ENCODE measurements at regions not wholly inside any gene's neighbourhood (a gene's known extent, or its start where the extent isn't known, plus 50 kb on each side); places are given as distances from the start of the nearest gene placed in this dataset.

- no peaks in the 10 kb centered on the region for H3K36me3 ChIP-seq (ENCODE audit: control insufficient read depth, insufficient read depth, low read length)
- no peak for TF ChIP-seq CTCF (IDR thresholded peaks at IDR 0.05; ENCODE audit: insufficient read depth, low read length, severe bottlenecking)
- no peak for FAIRE-seq
- no peak overlapping the region for H3K4me3 ChIP-seq (ENCODE audit: low read depth, low read length)
- DNase-seq (ENCODE audit: low read depth), result no peak
- H3K27me3 ChIP-seq (ENCODE audit: control insufficient read depth, insufficient read depth, low read length), result no peaks in the 10 kb centered on the region
Observed at GRCh38 chr17:15133826-15134225, 131.3 kb downstream of the PMP22 start.

GRCh38 chr17:15133143-15133542, 132.0 kb downstream of the PMP22 start:
- DNase-seq (ENCODE audit: low read depth), result no peak
- Histone ChIP-seq H3K36me3 (ENCODE audit: control insufficient read depth, insufficient read depth, low read length) (no peaks in the 10 kb centered on the region), H3K4me3 (ENCODE audit: low read depth, low read length) (no peak overlapping the region), H3K27me3 (ENCODE audit: control insufficient read depth, insufficient read depth, low read length) (no peaks in the 10 kb centered on the region)
- no peak for TF ChIP-seq CTCF (IDR thresholded peaks at IDR 0.05; ENCODE audit: insufficient read depth, low read length, severe bottlenecking)
- no peak for FAIRE-seq

- Histone ChIP-seq H3K4me3 (ENCODE audit: low read depth, low read length) (no peak overlapping the region), H3K27me3 (ENCODE audit: control insufficient read depth, insufficient read depth, low read length) (no peaks in the 10 kb centered on the region), H3K36me3 (ENCODE audit: control insufficient read depth, insufficient read depth, low read length) (no peaks in the 10 kb centered on the region)
- no peak for TF ChIP-seq CTCF (IDR thresholded peaks at IDR 0.05; ENCODE audit: insufficient read depth, low read length, severe bottlenecking)
- DNase-seq (ENCODE audit: low read depth), result no peak
- FAIRE-seq, result no peak
Observed at GRCh38 chr17:15130426-15130825, 134.7 kb downstream of the PMP22 start.

- DNase-seq (ENCODE audit: low read depth) (no peak), FAIRE-seq (no peak)
- no peak for TF ChIP-seq CTCF (IDR thresholded peaks at IDR 0.05; ENCODE audit: insufficient read depth, low read length, severe bottlenecking)
- H3K36me3 ChIP-seq (ENCODE audit: control insufficient read depth, insufficient read depth, low read length), result no peaks in the 10 kb centered on the region
- H3K4me3 ChIP-seq (ENCODE audit: low read depth, low read length), result no peak overlapping the region
- H3K27me3 ChIP-seq (ENCODE audit: control insufficient read depth, insufficient read depth, low read length), result no peaks in the 10 kb centered on the region
Observed at GRCh38 chr17:15129986-15130385, 135.1 kb downstream of the PMP22 start.

GRCh38 chr17:15124746-15125145, 140.4 kb downstream of the PMP22 start:
- TF ChIP-seq CTCF (IDR thresholded peaks at IDR 0.05; ENCODE audit: insufficient read depth, low read length, severe bottlenecking), result no peak
- Histone ChIP-seq H3K4me3 (ENCODE audit: low read depth, low read length) (no peak overlapping the region), H3K27me3 (ENCODE audit: control insufficient read depth, insufficient read depth, low read length) (no peaks in the 10 kb centered on the region), H3K36me3 (ENCODE audit: control insufficient read depth, insufficient read depth, low read length) (no peaks in the 10 kb centered on the region)
- no peak for DNase-seq (ENCODE audit: low read depth)
- FAIRE-seq, result no peak

- Histone ChIP-seq H3K36me3 (ENCODE audit: control insufficient read depth, insufficient read depth, low read length) (no peaks in the 10 kb centered on the region), H3K4me3 (ENCODE audit: low read depth, low read length) (no peak overlapping the region), H3K27me3 (ENCODE audit: control insufficient read depth, insufficient read depth, low read length) (no peaks in the 10 kb centered on the region)
- FAIRE-seq, result no peak
- DNase-seq (ENCODE audit: low read depth), result no peak
- TF ChIP-seq CTCF (IDR thresholded peaks at IDR 0.05; ENCODE audit: insufficient read depth, low read length, severe bottlenecking), result no peak
Observed at GRCh38 chr17:15124264-15124595, 140.9 kb downstream of the PMP22 start.

Measured in bronchial epithelial cell (primary cell).